ENCODE measurements at regions not wholly inside any gene's neighbourhood (a gene's known extent, or its start where the extent isn't known, plus 50 kb on each side); places are given as distances from the start of the nearest gene placed in this dataset.

GRCh38 chr13:71278512-71278911 is 588.5 kb downstream of the DACH1 start:
- TF ChIP-seq POLR2A (IDR thresholded peaks at IDR 0.05) (no peak), EP300 (IDR thresholded peaks at IDR 0.05) (no peak)
- TF ChIP-seq, protein P1, sequence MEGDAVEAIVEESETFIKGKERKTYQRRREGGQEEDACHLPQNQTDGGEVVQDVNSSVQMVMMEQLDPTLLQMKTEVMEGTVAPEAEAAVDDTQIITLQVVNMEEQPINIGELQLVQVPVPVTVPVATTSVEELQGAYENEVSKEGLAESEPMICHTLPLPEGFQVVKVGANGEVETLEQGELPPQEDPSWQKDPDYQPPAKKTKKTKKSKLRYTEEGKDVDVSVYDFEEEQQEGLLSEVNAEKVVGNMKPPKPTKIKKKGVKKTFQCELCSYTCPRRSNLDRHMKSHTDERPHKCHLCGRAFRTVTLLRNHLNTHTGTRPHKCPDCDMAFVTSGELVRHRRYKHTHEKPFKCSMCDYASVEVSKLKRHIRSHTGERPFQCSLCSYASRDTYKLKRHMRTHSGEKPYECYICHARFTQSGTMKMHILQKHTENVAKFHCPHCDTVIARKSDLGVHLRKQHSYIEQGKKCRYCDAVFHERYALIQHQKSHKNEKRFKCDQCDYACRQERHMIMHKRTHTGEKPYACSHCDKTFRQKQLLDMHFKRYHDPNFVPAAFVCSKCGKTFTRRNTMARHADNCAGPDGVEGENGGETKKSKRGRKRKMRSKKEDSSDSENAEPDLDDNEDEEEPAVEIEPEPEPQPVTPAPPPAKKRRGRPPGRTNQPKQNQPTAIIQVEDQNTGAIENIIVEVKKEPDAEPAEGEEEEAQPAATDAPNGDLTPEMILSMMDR (IDR thresholded peaks at IDR 0.05): no peak

All from tibial nerve (tissue), 4 donors.